ENCODE measurements at regions not wholly inside any gene's neighbourhood (a gene's known extent, or its start where the extent isn't known, plus 50 kb on each side); places are given as distances from the start of the nearest gene placed in this dataset.

GRCh38 chr4:33323393-33323792 lies 2603.2 kb downstream of the PCDH7 start:
- H3K9me3 Mint-ChIP-seq (ENCODE audit: unreplicated experiment): peaks cover 10% of the 10 kb centered on the region
- H3K36me3 Mint-ChIP-seq (ENCODE audit: unreplicated experiment): peaks cover 3% of the 10 kb centered on the region
- peaks cover 4% of the 10 kb centered on the region for H3K4me1 Mint-ChIP-seq (ENCODE audit: unreplicated experiment)
- H3K4me3 Mint-ChIP-seq (ENCODE audit: unreplicated experiment): no peak overlapping the region
- TF ChIP-seq, protein P1, sequence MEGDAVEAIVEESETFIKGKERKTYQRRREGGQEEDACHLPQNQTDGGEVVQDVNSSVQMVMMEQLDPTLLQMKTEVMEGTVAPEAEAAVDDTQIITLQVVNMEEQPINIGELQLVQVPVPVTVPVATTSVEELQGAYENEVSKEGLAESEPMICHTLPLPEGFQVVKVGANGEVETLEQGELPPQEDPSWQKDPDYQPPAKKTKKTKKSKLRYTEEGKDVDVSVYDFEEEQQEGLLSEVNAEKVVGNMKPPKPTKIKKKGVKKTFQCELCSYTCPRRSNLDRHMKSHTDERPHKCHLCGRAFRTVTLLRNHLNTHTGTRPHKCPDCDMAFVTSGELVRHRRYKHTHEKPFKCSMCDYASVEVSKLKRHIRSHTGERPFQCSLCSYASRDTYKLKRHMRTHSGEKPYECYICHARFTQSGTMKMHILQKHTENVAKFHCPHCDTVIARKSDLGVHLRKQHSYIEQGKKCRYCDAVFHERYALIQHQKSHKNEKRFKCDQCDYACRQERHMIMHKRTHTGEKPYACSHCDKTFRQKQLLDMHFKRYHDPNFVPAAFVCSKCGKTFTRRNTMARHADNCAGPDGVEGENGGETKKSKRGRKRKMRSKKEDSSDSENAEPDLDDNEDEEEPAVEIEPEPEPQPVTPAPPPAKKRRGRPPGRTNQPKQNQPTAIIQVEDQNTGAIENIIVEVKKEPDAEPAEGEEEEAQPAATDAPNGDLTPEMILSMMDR (IDR thresholded peaks at IDR 0.05): no peak
- no peaks in the 10 kb centered on the region for H3K27me3 Mint-ChIP-seq (ENCODE audit: unreplicated experiment)
- no peak overlapping the region for H3K27ac Mint-ChIP-seq (ENCODE audit: unreplicated experiment)
- DNase-seq (ENCODE audit: extremely low spot score, unreplicated experiment): no peak

DNA sequence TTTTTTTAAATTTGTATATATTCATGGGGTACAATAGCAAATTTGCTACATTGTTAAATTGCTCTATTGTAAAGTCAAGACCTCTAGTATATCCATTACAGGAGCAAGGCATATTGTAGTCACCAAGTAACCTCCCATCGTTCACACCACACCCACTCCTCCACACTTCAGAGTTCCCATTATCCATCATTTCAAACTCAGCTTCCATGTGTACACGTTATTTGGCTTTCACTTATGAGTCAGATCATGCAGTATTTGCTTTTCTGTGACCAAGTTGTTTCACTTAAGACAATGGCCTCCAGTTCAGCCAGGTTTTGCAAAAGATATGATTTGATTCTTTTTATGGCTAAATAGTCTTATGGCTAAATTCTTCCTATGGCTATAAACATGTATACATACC lies 2614.2 kb downstream of the PCDH7 start:
- H3K27ac Mint-ChIP-seq (ENCODE audit: unreplicated experiment): no peak overlapping the region
- H3K4me3 Mint-ChIP-seq (ENCODE audit: unreplicated experiment): no peak overlapping the region
- H3K9me3 Mint-ChIP-seq (ENCODE audit: unreplicated experiment): peaks cover 56% of the 10 kb centered on the region
- H3K27me3 Mint-ChIP-seq (ENCODE audit: unreplicated experiment): no peaks in the 10 kb centered on the region
- peaks cover 10% of the 10 kb centered on the region for H3K36me3 Mint-ChIP-seq (ENCODE audit: unreplicated experiment)
- TF ChIP-seq, protein P1 (IDR thresholded peaks at IDR 0.05): no peak
- H3K4me1 Mint-ChIP-seq (ENCODE audit: unreplicated experiment): no peaks in the 10 kb centered on the region
- DNase-seq (ENCODE audit: extremely low spot score, unreplicated experiment): no peak

DNA sequence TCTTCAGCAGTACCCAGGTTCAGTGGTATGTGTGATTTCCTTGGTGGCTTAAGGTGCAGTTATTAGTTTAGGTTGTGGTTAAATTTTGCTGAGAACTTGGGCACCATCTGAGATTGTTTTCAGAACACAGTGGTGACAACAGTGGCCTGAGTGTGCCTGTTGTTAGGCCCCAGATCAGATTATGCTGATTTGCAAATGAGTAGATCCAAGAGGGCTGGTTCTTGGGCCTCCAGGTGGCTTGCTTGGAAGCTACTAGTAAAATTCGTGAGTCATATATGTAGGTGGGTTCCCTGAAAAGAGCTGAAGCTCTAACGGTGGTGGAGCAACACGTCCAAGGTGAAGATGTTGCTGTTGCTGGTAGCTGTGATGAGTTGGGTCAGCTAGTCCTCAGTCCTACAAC lies 2619.6 kb downstream of the PCDH7 start:
- TF ChIP-seq, protein P1 (IDR thresholded peaks at IDR 0.05): no peak
- Mint-ChIP-seq H3K4me1 (ENCODE audit: unreplicated experiment) (no peaks in the 10 kb centered on the region), H3K27me3 (ENCODE audit: unreplicated experiment) (no peaks in the 10 kb centered on the region), H3K27ac (ENCODE audit: unreplicated experiment) (no peak overlapping the region), H3K36me3 (ENCODE audit: unreplicated experiment) (peaks cover 8% of the 10 kb centered on the region), H3K9me3 (ENCODE audit: unreplicated experiment) (peaks cover 43% of the 10 kb centered on the region), H3K4me3 (ENCODE audit: unreplicated experiment) (no peak overlapping the region)
- no peak for DNase-seq (ENCODE audit: extremely low spot score, unreplicated experiment)

DNA sequence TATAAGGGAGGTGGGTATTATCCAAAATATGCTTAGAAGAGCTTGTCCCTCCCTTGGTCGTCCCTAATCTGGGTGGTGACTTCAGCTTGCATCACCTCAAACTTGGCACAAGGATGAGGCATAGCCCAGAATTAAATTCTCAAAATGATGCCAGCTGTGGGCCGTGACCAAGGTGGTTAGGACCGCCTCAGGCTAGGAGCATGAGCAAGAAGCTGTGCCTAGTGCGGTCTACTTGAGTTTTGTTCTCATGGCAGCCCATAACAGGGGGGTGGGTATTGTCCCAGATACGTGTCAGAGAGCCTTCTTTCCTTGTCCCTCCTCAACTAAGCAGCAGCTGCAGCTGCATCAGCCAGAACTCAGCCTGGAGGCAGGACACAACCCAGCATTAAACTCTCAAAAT lies 2620.0 kb downstream of the PCDH7 start:
- TF ChIP-seq, protein P1 (IDR thresholded peaks at IDR 0.05): no peak

DNA sequence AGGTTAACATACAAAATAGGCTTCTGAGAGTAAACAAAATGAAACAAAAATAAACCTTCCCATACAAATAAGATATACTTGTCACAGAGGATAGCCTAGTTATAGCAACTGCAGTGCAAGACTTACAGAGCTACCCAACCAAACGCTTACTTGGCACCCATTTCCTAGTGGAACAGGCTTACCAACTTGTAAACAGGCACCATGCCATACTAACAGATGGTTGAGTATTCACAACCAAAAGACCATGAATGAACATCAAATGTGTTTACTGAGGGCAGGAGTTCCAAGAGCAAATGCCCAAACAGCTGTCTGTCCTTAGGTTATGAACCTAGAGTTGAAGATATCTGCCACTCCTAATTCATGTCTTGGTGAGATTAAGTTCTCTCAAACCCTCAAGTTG lies 2629.2 kb downstream of the PCDH7 start:
- TF ChIP-seq, protein P1 (IDR thresholded peaks at IDR 0.05): no peak
- DNase-seq (ENCODE audit: extremely low spot score, unreplicated experiment): no peak
- Mint-ChIP-seq H3K9me3 (ENCODE audit: unreplicated experiment) (peaks cover 3% of the 10 kb centered on the region), H3K27me3 (ENCODE audit: unreplicated experiment) (no peaks in the 10 kb centered on the region), H3K4me3 (ENCODE audit: unreplicated experiment) (no peak overlapping the region), H3K4me1 (ENCODE audit: unreplicated experiment) (no peaks in the 10 kb centered on the region), H3K36me3 (ENCODE audit: unreplicated experiment) (no peaks in the 10 kb centered on the region), H3K27ac (ENCODE audit: unreplicated experiment) (no peak overlapping the region)

More for the DNA sequence above, 2620.0 kb downstream of the PCDH7 start:
- H3K9me3 Mint-ChIP-seq (ENCODE audit: unreplicated experiment): peaks cover 42% of the 10 kb centered on the region
- H3K36me3 Mint-ChIP-seq (ENCODE audit: unreplicated experiment): peaks cover 8% of the 10 kb centered on the region
- no peak overlapping the region for H3K4me3 Mint-ChIP-seq (ENCODE audit: unreplicated experiment)
- DNase-seq (ENCODE audit: extremely low spot score, unreplicated experiment): no peak
- H3K27ac Mint-ChIP-seq (ENCODE audit: unreplicated experiment): no peak overlapping the region
- no peaks in the 10 kb centered on the region for H3K27me3 Mint-ChIP-seq (ENCODE audit: unreplicated experiment)
- no peaks in the 10 kb centered on the region for H3K4me1 Mint-ChIP-seq (ENCODE audit: unreplicated experiment)
